Transverse colon (tissue), 3 donors: ENCODE measurements at regions not wholly inside any gene's neighbourhood (a gene's known extent, or its start where the extent isn't known, plus 50 kb on each side); places are given as distances from the start of the nearest gene placed in this dataset.

Source experiments
- CTCF ChIP-seq, 5 experiments: fragments of 200-600 bp in 3 of 5; fragments of 450-650 bp in 2 of 5; sonication (generic) in 3 of 5; IDR thresholded peaks; 1 replicate in 2 of 5; 2 replicates in 3 of 5; pipeline ENCODE4 v1.5.1; 2016 to 2017; ENCODE audit warnings: antibody characterized with exemption in 5 of 5, inconsistent platforms in 3 of 5, mild to moderate bottlenecking in 2 of 5, moderate library complexity in 1 of 5
- POLR2A ChIP-seq: fragments of 450-650 bp; IDR thresholded peaks from one replicate; pipeline ENCODE4 v1.6.1; 2016; ENCODE audit warnings: antibody characterized with exemption, mild to moderate bottlenecking, moderate library complexity

GRCh38 chr12:124144531-124145194 lies 150.2 kb upstream of the RFLNA start:
- TF ChIP-seq CTCF (IDR thresholded peaks at IDR 0.05) (no peak), POLR2A (no peak)
